ENCODE measurements at regions not wholly inside any gene's neighbourhood (a gene's known extent, or its start where the extent isn't known, plus 50 kb on each side); places are given as distances from the start of the nearest gene placed in this dataset.
"Not testable (repeated sequence)": the region's sequence is repeated elsewhere in the genome, so short reads cannot be mapped to it uniquely, and the experiment has no call there.

GRCh38 chrX:45554736-45555135, 354.1 kb upstream of the DIPK2B start:
- no peak for TF ChIP-seq CTCF (IDR thresholded peaks at IDR 0.05; ENCODE audit: borderline replicate concordance, control extremely low read depth, extremely low read depth, insufficient read depth, missing control alignments)
- in situ Hi-C loops (cut with MboI; ENCODE audit: low sequenced_read_pairs, unreplicated experiment) = no loop called here
- DNase-seq (ENCODE audit: low spot score) = no peak

GRCh38 chrX:45553417-45553816, 352.7 kb upstream of the DIPK2B start:
- in situ Hi-C loops (cut with MboI; ENCODE audit: low sequenced_read_pairs, unreplicated experiment) = no loop called here
- DNase-seq (ENCODE audit: low spot score) = no peak
- no peak for TF ChIP-seq CTCF (IDR thresholded peaks at IDR 0.05; ENCODE audit: borderline replicate concordance, control extremely low read depth, extremely low read depth, insufficient read depth, missing control alignments)

GRCh38 chrX:45546697-45547096, 346.0 kb upstream of the DIPK2B start:
- DNase-seq (ENCODE audit: low spot score); in situ Hi-C loops (cut with MboI; ENCODE audit: low sequenced_read_pairs, unreplicated experiment): not testable (repeated sequence)

- TF ChIP-seq CTCF (IDR thresholded peaks at IDR 0.05; ENCODE audit: borderline replicate concordance, control extremely low read depth, extremely low read depth, insufficient read depth, missing control alignments) = no peak
- no peak for DNase-seq (ENCODE audit: low spot score)
- in situ Hi-C loops (cut with MboI; ENCODE audit: low sequenced_read_pairs, unreplicated experiment) = no loop called here
Observed at GRCh38 chrX:45540181-45540580, 339.5 kb upstream of the DIPK2B start.

GRCh38 chrX:45537936-45538335, 337.3 kb upstream of the DIPK2B start:
- in situ Hi-C loops (cut with MboI; ENCODE audit: low sequenced_read_pairs, unreplicated experiment) = no loop called here
- no peak for DNase-seq (ENCODE audit: low spot score)
- TF ChIP-seq CTCF (IDR thresholded peaks at IDR 0.05; ENCODE audit: borderline replicate concordance, control extremely low read depth, extremely low read depth, insufficient read depth, missing control alignments) = no peak

- no peak for DNase-seq (ENCODE audit: low spot score)
- in situ Hi-C loops (cut with MboI; ENCODE audit: low sequenced_read_pairs, unreplicated experiment) = no loop called here
- TF ChIP-seq CTCF (IDR thresholded peaks at IDR 0.05; ENCODE audit: borderline replicate concordance, control extremely low read depth, extremely low read depth, insufficient read depth, missing control alignments) = no peak
Observed at GRCh38 chrX:45527834-45528233, 327.2 kb upstream of the DIPK2B start.

- in situ Hi-C loops (cut with MboI; ENCODE audit: low sequenced_read_pairs, unreplicated experiment) = no loop called here
- no peak for DNase-seq (ENCODE audit: low spot score)
- TF ChIP-seq CTCF (IDR thresholded peaks at IDR 0.05; ENCODE audit: borderline replicate concordance, control extremely low read depth, extremely low read depth, insufficient read depth, missing control alignments) = no peak
Observed at GRCh38 chrX:45524805-45525204, 324.1 kb upstream of the DIPK2B start.
